Nephron progenitor cell (in vitro differentiated cells): ENCODE measurements at regions not wholly inside any gene's neighbourhood (a gene's known extent, or its start where the extent isn't known, plus 50 kb on each side); places are given as distances from the start of the nearest gene placed in this dataset.

Source experiments
- DNase-seq: peaks from one replicate; pipeline ENCODE4 v3.0.0; 2021
- H3K27ac Mint-ChIP-seq: 2 replicates; pipeline ENCODE4 v1.8.0; 2021; ENCODE audit warnings: mild to moderate bottlenecking, moderate library complexity, mixed read lengths
- H3K27me3 Mint-ChIP-seq: 2 replicates; pipeline ENCODE4 v1.8.0; 2021; ENCODE audit warnings: mild to moderate bottlenecking, low read depth, mixed read lengths; ENCODE audit not compliant: poor library complexity
- H3K36me3 Mint-ChIP-seq: 2 replicates; pipeline ENCODE4 v1.8.0; 2021; ENCODE audit warnings: low read depth, mixed read lengths
- H3K4me1 Mint-ChIP-seq: 2 replicates; pipeline ENCODE4 v1.8.0; 2021; ENCODE audit warnings: mixed read lengths
- H3K4me3 Mint-ChIP-seq: 2 replicates; pipeline ENCODE4 v1.8.0; 2021; ENCODE audit warnings: mild to moderate bottlenecking, moderate library complexity, mixed read lengths
- H3K9me3 Mint-ChIP-seq: 2 replicates; pipeline ENCODE4 v1.8.0; 2021; ENCODE audit warnings: mild to moderate bottlenecking, moderate library complexity, mixed read lengths
- TF ChIP-seq, protein P1 (sequence below): fragments of 200-600 bp; sonication (generic); IDR thresholded peaks from 2 replicates; pipeline ENCODE4 v1.5.0; 2021; ENCODE audit warnings: antibody characterized with exemption

DNA sequence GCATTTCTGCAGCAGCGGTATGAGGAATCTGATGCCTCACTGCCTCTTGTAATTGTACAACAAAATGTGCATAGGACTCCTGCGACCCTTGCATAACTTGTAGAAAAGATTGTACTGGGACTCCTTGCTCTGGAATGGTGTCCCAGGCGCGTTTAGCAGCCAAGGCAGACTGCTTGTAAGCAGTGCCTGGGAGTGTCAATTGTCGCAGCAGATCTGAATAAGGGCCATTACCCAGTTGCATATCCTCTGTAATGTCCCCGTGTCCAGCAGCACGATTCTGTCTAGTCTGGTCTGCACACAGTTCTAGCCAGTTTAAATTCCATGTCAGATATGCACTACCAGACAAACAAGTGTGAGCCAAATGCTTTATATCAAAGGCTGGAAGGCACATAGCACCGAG is 70.7 kb upstream of the BTN3A2 start:
- H3K4me3 Mint-ChIP-seq: no peak overlapping the region
- H3K9me3 Mint-ChIP-seq: peaks cover 10% of the 10 kb centered on the region
- no peak for DNase-seq
- peaks cover 35% of the 10 kb centered on the region for H3K4me1 Mint-ChIP-seq
- H3K27ac Mint-ChIP-seq: no peak overlapping the region
- peaks cover 7% of the 10 kb centered on the region for H3K27me3 Mint-ChIP-seq
- no peaks in the 10 kb centered on the region for H3K36me3 Mint-ChIP-seq
- TF ChIP-seq, protein P1, sequence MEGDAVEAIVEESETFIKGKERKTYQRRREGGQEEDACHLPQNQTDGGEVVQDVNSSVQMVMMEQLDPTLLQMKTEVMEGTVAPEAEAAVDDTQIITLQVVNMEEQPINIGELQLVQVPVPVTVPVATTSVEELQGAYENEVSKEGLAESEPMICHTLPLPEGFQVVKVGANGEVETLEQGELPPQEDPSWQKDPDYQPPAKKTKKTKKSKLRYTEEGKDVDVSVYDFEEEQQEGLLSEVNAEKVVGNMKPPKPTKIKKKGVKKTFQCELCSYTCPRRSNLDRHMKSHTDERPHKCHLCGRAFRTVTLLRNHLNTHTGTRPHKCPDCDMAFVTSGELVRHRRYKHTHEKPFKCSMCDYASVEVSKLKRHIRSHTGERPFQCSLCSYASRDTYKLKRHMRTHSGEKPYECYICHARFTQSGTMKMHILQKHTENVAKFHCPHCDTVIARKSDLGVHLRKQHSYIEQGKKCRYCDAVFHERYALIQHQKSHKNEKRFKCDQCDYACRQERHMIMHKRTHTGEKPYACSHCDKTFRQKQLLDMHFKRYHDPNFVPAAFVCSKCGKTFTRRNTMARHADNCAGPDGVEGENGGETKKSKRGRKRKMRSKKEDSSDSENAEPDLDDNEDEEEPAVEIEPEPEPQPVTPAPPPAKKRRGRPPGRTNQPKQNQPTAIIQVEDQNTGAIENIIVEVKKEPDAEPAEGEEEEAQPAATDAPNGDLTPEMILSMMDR: no peak

DNA sequence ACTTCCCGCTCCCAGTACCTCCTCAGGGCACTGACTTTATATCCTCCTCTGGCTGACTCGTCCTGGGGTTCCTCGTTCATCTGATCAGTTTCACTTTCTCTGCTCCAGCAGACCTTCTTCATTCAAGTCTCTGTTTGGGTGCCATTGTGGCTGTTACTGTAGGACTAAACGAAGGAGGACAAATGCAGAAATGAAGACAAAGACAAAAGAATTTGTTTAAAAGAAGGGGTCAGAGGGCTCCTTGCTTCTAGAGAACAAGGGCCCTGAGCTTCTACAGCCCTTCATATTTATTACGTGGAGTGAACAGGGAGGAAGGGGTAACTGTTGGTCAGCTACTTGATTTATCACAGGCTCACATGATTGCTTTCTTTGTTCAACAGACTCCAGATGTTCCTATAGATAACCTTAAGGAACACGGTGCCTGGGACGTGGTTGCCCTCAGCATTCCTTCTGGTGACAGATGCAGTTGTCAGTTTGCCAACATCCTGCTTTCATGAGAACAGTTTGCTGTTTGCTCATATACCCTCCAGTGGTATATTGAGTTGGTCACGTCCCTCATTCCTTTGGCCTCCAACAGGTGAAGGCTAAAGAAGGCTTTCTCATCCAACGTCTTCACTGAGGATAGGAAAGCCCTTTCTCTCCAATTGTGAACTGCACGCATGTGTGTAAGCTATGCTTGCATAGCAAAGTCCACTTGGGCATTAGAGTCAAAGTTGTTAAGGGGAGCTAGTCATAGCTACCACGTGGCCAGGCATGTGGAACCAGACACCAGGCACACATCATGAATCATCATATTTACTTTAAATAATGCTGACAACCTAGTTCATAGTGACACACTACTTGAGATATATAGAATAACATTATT is 69.1 kb upstream of the BTN3A2 start:
- no peak overlapping the region for H3K4me3 Mint-ChIP-seq
- peaks cover 7% of the 10 kb centered on the region for H3K27me3 Mint-ChIP-seq
- TF ChIP-seq, protein P1: no peak
- peaks cover 35% of the 10 kb centered on the region for H3K4me1 Mint-ChIP-seq
- H3K27ac Mint-ChIP-seq: peak overlapping the region; percentile 27
- H3K36me3 Mint-ChIP-seq: no peaks in the 10 kb centered on the region
- H3K9me3 Mint-ChIP-seq: peaks cover 10% of the 10 kb centered on the region
- DNase-seq: no peak

DNA sequence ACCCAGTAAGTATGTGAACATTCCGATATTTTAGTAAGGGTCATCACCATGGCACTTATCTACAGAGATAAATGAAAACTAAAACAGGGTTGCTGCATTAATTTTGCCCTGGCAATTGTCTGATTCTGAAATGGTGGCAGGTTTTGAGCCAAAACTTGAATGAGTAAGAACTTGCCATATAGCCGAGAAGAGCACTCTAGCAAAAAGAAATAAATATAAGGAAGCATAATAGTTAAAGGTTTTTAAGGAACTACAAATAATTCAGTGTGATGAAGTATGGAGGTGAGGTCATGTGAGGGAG is 68.5 kb upstream of the BTN3A2 start:
- H3K9me3 Mint-ChIP-seq: peaks cover 10% of the 10 kb centered on the region
- peaks cover 35% of the 10 kb centered on the region for H3K4me1 Mint-ChIP-seq

DNA sequence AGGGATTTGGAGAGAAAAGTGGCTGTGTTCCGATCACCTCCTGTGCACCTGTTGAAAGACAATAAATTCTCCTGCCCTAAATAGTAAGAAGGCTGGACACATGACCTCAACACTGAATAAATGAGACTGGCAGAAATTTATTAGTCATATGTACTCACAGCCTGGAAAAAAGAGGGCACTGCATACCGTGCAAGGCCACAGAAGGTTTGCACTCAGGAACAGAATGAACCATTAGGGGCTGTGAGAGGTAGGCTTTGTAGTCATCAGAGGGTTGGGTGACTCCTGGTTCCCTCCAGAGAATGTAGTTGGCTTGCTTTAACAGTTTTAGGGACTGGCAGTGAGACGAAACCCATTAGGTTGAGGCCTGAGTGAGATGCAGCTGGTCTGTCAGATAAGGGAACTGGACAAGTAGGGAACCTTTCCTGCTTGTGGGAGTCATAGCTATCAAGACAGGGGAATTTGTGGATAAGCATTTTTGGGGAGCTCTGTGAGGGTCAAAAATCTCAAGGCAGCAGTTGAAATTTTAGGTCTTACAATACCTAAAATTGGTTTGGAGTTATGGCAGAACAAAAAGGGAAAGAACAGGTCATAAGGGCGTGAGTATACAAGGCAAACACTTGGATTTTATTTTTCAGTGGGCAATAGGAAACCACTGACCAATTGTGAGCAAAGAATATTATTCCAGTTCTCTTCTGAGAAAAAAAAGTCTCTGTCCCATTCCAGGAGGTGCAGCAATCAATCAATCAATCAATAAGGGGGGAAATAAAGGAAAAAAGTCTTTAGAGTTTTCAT is 67.9 kb upstream of the BTN3A2 start:
- Mint-ChIP-seq H3K4me1 (peaks cover 35% of the 10 kb centered on the region), H3K27ac (no peak overlapping the region), H3K4me3 (no peak overlapping the region), H3K36me3 (no peaks in the 10 kb centered on the region), H3K9me3 (peaks cover 10% of the 10 kb centered on the region), H3K27me3 (peaks cover 7% of the 10 kb centered on the region)
- DNase-seq: no peak
- TF ChIP-seq, protein P1: no peak

More for the DNA sequence above, 68.5 kb upstream of the BTN3A2 start:
- Mint-ChIP-seq H3K36me3 (no peaks in the 10 kb centered on the region), H3K27me3 (peaks cover 7% of the 10 kb centered on the region), H3K4me3 (no peak overlapping the region), H3K27ac (no peak overlapping the region)
- TF ChIP-seq, protein P1: no peak
- DNase-seq: no peak

DNA sequence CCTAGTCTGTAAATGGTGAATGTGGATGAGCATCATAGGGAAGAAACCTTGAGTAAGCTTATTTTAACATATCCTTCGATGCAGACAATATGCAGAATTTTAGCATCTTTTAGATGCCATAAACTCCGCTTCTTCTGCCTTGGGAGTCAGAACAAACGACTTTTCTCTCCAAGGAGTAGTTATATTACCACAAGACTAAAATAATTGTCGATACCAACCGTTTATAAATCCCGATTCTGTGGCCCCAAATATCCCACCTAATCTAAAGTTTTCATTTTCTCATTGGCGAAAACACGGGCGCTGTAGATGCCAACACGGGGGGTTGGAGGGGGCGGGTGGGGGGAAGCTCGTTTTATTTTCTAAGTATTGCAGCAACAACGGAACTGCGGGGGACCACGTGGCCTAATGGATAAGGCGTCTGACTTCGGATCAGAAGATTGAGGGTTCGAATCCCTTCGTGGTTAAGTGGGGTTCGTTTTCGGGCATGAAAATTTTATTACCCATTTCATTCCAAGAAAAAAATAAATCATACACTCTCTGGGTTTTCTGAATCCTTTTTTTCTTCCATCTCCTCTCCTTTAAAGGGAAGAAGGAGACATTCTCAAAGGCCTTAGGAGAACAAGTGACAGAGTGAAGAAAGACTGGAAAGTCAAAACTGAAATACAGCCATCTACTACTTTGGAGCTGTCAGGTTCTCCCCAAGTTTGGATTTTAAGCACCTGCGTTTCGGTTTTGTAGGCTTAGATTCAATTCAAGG is 65.5 kb upstream of the BTN3A2 start:
- Mint-ChIP-seq H3K27me3 (peaks cover 4% of the 10 kb centered on the region), H3K36me3 (no peaks in the 10 kb centered on the region), H3K9me3 (peaks cover 9% of the 10 kb centered on the region), H3K4me1 (peaks cover 28% of the 10 kb centered on the region), H3K4me3 (peak overlapping the region; percentile 60), H3K27ac (no peak overlapping the region)
- TF ChIP-seq, protein P1: no peak
- peak; percentile 41 for DNase-seq
